Mucosa of descending colon (tissue), 3 donors: ENCODE measurements at regions not wholly inside any gene's neighbourhood (a gene's known extent, or its start where the extent isn't known, plus 50 kb on each side); places are given as distances from the start of the nearest gene placed in this dataset.
A peak's percentile ranks its signal among the peaks of the same experiment; 100 is the strongest.

Experiments
- ATAC-seq: fragments of 200-7000 bp; cut with Tn5 transposase; one replicate; pipeline ENCODE4 v1.9.1; 2020; ENCODE audit warnings: mild to moderate bottlenecking, moderate library complexity
- DNase-seq, 3 donors: peaks; one replicate each; pipeline ENCODE4 v3.0.0-alpha.2; 2020
- H3K36me3 ChIP-seq: fragments of 200-600 bp; one replicate; pipeline ENCODE4 v1.8.0; 2021; ENCODE audit warnings: low read depth, mild to moderate bottlenecking
- H3K4me1 ChIP-seq: fragments of 200-600 bp; one replicate; pipeline ENCODE4 v1.8.0; 2021; ENCODE audit warnings: low read depth, mild to moderate bottlenecking
- H3K4me3 ChIP-seq: fragments of 200-600 bp; one replicate; pipeline ENCODE4 v1.8.0; 2021; ENCODE audit warnings: mild to moderate bottlenecking
- H3K9me3 ChIP-seq: fragments of 200-600 bp; one replicate; pipeline ENCODE4 v1.8.0; 2021; ENCODE audit warnings: mild to moderate bottlenecking
- intact Hi-C, 2 donors: fragments of 100-400 bp; cut with DNase I in 1 of 2; cut with micrococcal nuclease in 1 of 2; formaldehyde crosslinking; loops; one replicate each; pipeline versions ENCODE4 v1.11.0 to v1.11.1; 2022; cut with DNase I, micrococcal nuclease
- TF ChIP-seq, protein P1 (sequence below): fragments of 200-600 bp; IDR thresholded peaks from one replicate; pipeline ENCODE4 v1.8.0; 2022; ENCODE audit warnings: antibody characterized with exemption, mild to moderate bottlenecking
- donor health status: DM: no; HTN: no; CAD: no; lungs with moderate emphysema.
- donor health status: DM: no; HTN: no; CAD: no.
- donor health status: DM: no; HTN: yes; CAD: no.

DNA sequence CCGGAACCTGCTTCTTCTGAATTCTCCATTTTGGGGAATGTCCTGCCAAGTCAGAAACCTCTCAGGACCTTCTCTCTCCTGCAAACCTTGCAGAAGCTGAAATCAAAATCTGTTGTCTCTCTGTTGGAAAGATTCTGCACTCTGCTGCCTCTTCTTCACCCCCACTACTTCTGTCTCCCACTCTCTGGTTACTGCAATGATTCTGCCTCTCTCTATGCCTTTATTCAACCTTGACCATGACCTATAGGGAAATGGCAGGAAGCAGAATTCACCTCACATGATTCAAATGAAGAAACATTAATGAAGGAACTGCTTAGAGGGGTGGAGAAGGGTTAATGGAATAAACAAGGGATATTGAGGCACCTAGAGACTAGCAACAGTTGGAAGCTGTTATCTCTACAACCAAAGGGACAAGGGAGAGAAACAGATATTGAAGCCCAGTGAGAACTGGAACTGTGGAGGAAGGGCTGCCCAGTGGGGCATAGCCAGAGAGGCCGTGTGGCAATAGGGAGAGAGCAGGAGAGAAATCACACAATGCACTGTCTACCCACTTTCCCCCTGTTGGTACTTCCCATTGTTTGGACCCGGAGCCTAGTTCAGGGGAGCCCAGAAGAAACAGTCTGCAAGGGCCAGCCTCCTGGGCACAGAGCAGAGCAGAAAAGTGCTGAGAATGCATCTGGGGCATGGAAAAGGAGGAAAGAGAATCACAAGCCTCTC is 76.1 kb upstream of the JUN start:
- Histone ChIP-seq H3K36me3 (no peaks in the 10 kb centered on the region), H3K4me3 (no peak overlapping the region), H3K9me3 (no peaks in the 10 kb centered on the region), H3K4me1 (peaks cover 7% of the 10 kb centered on the region)
- DNase-seq (no peak), ATAC-seq (no peak)
- intact Hi-C loops: no loop called here
- TF ChIP-seq, protein P1, sequence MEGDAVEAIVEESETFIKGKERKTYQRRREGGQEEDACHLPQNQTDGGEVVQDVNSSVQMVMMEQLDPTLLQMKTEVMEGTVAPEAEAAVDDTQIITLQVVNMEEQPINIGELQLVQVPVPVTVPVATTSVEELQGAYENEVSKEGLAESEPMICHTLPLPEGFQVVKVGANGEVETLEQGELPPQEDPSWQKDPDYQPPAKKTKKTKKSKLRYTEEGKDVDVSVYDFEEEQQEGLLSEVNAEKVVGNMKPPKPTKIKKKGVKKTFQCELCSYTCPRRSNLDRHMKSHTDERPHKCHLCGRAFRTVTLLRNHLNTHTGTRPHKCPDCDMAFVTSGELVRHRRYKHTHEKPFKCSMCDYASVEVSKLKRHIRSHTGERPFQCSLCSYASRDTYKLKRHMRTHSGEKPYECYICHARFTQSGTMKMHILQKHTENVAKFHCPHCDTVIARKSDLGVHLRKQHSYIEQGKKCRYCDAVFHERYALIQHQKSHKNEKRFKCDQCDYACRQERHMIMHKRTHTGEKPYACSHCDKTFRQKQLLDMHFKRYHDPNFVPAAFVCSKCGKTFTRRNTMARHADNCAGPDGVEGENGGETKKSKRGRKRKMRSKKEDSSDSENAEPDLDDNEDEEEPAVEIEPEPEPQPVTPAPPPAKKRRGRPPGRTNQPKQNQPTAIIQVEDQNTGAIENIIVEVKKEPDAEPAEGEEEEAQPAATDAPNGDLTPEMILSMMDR: no peak

DNA sequence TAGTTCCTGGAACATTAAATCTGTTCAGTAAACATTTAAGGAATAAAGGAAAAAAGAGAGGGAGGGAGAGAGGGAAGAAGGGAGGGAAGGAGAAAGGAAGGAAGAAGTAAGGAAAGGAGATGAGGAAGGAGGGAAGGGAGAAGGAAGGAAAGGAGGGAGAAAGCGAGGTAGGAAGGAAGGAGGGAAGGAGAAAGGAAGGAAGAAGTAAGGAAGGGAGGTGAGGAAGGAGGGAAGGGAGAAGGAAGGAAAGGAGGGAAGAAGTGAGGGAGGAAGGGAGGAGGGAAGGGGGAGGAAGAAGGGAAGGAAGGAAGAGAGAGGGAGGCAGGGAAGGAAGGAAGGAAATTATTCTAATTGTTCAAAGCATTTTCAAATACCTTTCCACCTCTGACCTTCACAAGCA is 77.2 kb upstream of the JUN start:
- no peak overlapping the region for H3K4me3 ChIP-seq
- intact Hi-C loops: no loop called here
- ATAC-seq (no peak), DNase-seq (no peak)
- peaks cover 7% of the 10 kb centered on the region for H3K4me1 ChIP-seq
- no peaks in the 10 kb centered on the region for H3K36me3 ChIP-seq
- H3K9me3 ChIP-seq: no peaks in the 10 kb centered on the region
- TF ChIP-seq, protein P1: no peak

DNA sequence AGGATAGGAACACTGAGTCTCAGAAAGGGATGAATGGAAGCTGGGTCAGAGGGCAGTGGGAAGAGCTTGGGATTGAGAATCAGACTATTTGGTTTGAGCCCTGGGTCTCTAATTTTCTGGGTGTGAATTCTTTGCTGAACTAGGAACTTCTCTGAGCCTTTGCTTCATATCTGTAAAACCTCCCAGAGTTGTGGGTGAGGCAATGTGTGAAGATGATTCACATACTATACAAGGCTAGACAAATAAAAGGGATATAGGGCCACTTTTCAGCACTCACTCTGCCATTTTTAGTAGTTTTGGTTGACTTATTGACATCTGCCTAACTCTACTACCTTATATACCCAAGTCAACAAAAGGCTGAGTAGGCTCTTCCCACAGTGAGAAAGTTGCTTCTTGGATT is 77.7 kb upstream of the JUN start:
- H3K36me3 ChIP-seq: no peaks in the 10 kb centered on the region
- H3K9me3 ChIP-seq: no peaks in the 10 kb centered on the region
- no peak overlapping the region for H3K4me3 ChIP-seq
- intact Hi-C loops: no loop called here
- TF ChIP-seq, protein P1: no peak
- DNase-seq: no peak
- H3K4me1 ChIP-seq: peaks cover 7% of the 10 kb centered on the region
- ATAC-seq: peak; percentile 53

DNA sequence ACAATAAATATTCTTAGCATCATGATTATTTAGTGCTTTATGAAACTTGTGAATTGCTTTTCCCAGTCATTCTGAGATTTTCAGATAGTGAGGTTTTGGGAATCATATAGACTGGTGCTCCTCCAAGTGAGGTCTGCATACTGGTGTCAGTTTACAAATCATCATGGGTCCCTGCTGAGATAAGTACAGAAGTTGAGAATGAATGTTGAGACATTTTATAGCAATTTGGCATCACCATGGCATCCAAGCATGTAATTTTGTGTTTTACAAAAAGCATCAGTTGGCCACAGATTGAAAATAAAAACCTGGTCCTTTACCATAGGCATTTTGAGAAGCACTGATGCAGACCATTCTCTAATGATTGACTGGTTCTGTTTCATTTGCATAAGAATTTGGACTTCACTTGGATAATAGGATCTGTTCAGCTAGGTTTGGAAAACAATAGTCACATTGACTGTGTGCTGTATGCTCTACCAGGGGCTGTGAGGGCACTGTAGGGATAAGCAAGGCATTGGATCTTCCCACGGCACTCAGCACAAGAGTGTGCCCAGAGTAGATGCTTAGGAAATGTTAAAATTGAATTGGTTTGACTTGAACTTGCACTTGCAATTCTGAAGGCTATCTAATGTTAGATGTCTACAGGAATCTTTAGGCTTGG is 79.0 kb upstream of the JUN start:
- TF ChIP-seq, protein P1: no peak
- intact Hi-C loops: no loop called here
- no peaks in the 10 kb centered on the region for H3K9me3 ChIP-seq
- no peak overlapping the region for H3K4me3 ChIP-seq
- ATAC-seq (no peak), DNase-seq (no peak)
- H3K4me1 ChIP-seq: peaks cover 7% of the 10 kb centered on the region
- no peaks in the 10 kb centered on the region for H3K36me3 ChIP-seq

DNA sequence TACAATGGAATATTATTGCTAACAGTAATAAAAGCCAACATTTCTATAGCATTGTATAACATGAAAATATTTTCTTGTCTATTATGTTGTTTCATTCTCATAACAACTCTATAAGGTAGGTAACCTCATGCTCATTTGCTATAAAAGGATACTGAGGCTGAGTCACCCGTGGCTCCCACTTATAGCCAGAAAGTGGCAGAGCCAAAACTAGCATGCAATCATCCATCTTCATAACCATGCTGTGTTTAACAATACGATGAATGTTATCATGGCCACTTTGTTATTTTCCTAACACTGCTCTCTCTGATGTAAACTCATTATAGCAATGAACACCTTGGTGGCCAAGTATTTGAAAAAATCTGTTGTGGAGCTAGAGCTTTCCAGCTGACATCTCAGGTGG is 80.8 kb upstream of the JUN start:
- ATAC-seq (no peak), DNase-seq (no peak)
- Histone ChIP-seq H3K9me3 (no peaks in the 10 kb centered on the region), H3K36me3 (no peaks in the 10 kb centered on the region), H3K4me1 (no peaks in the 10 kb centered on the region), H3K4me3 (no peak overlapping the region)
- intact Hi-C loops: no loop called here
- TF ChIP-seq, protein P1: no peak
